AG08396 (cell line): ENCODE measurements at regions not wholly inside any gene's neighbourhood (a gene's known extent, or its start where the extent isn't known, plus 50 kb on each side); places are given as distances from the start of the nearest gene placed in this dataset.
"Not testable (repeated sequence)": the region's sequence is repeated elsewhere in the genome, so short reads cannot be mapped to it uniquely, and the experiment has no call there.

Experiments
- DNase-seq: peaks from one replicate; pipeline ENCODE4 v3.0.0; 2012; ENCODE audit warnings: low spot score, mixed read lengths

GRCh38 chr5:111635151-111635902 lies 121.7 kb downstream of the NREP start:
- no peak for DNase-seq

GRCh38 chr5:111631328-111631727 lies 119.0 kb upstream of the STARD4 start:
- DNase-seq, result no peak

GRCh38 chr5:111628901-111629300 lies 116.6 kb upstream of the STARD4 start:
- no peak for DNase-seq

GRCh38 chr5:111627862-111628261 lies 115.5 kb upstream of the STARD4 start:
- DNase-seq, result no peak

GRCh38 chr5:111626473-111627148 lies 114.3 kb upstream of the STARD4 start:
- DNase-seq, result no peak

- no peak for DNase-seq
These were observed 106.4 kb upstream of the STARD4 start for GRCh38 chr5:111618623-111619271.

- DNase-seq, result no peak
These were observed 102.7 kb upstream of the STARD4 start for GRCh38 chr5:111615054-111615453.

GRCh38 chr5:111612013-111612630 lies 99.8 kb upstream of the STARD4 start:
- not testable (repeated sequence) for DNase-seq

- no peak for DNase-seq
These were observed 93.9 kb upstream of the STARD4 start for GRCh38 chr5:111606194-111606593.

- DNase-seq, result no peak
These were observed 91.1 kb upstream of the STARD4 start for GRCh38 chr5:111603446-111603827.

- DNase-seq, result no peak
These were observed 90.6 kb upstream of the STARD4 start for GRCh38 chr5:111602817-111603445.

GRCh38 chr5:111598996-111599395 lies 86.7 kb upstream of the STARD4 start:
- no peak for DNase-seq

GRCh38 chr5:111597491-111597890 lies 85.2 kb upstream of the STARD4 start:
- no peak for DNase-seq

GRCh38 chr5:111596705-111597104 lies 84.4 kb upstream of the STARD4 start:
- DNase-seq, result no peak

GRCh38 chr5:111595425-111595824 lies 83.1 kb upstream of the STARD4 start:
- no peak for DNase-seq

GRCh38 chr5:111589316-111589715 lies 77.0 kb upstream of the STARD4 start:
- DNase-seq, result no peak

GRCh38 chr5:111587728-111588127 lies 75.4 kb upstream of the STARD4 start:
- no peak for DNase-seq

GRCh38 chr5:111585946-111586345 lies 73.6 kb upstream of the STARD4 start:
- DNase-seq, result no peak

GRCh38 chr5:111585291-111585690 lies 73.0 kb upstream of the STARD4 start:
- no peak for DNase-seq

- DNase-seq, result peak; percentile 23
These were observed 72.3 kb upstream of the STARD4 start for GRCh38 chr5:111584651-111585050.

- DNase-seq, result no peak
These were observed 71.4 kb upstream of the STARD4 start for GRCh38 chr5:111583758-111584203.

GRCh38 chr5:111582993-111583601 lies 70.8 kb upstream of the STARD4 start:
- DNase-seq, result no peak
